ENCODE measurements at regions not wholly inside any gene's neighbourhood (a gene's known extent, or its start where the extent isn't known, plus 50 kb on each side); places are given as distances from the start of the nearest gene placed in this dataset.
A peak's percentile ranks its signal among the peaks of the same experiment; 100 is the strongest.
"Not testable (repeated sequence)": the region's sequence is repeated elsewhere in the genome, so short reads cannot be mapped to it uniquely, and the experiment has no call there.

GRCh38 chr9:117649126-117649525 lies 55.1 kb upstream of the TLR4 start:
- DNase-seq = no peak

- DNase-seq = no peak
Observed at GRCh38 chr9:117644932-117645636, 59.1 kb upstream of the TLR4 start.

- peak; percentile 35 to 67 for DNase-seq
Observed at GRCh38 chr9:117644133-117644931, 59.9 kb upstream of the TLR4 start.

GRCh38 chr9:117643288-117643654 lies 60.9 kb upstream of the TLR4 start:
- DNase-seq = no peak

GRCh38 chr9:117642571-117643287 lies 61.5 kb upstream of the TLR4 start:
- DNase-seq = not testable (repeated sequence)

GRCh38 chr9:117636681-117637080 lies 67.5 kb upstream of the TLR4 start:
- no peak for DNase-seq

GRCh38 chr9:117625154-117625553 lies 79.0 kb upstream of the TLR4 start:
- no peak for DNase-seq

- DNase-seq = no peak
Observed at GRCh38 chr9:117624106-117624505, 80.1 kb upstream of the TLR4 start.

- DNase-seq = no peak
Observed at GRCh38 chr9:117622347-117622746, 81.9 kb upstream of the TLR4 start.

- DNase-seq = peak; percentile 37 to 41
Observed at GRCh38 chr9:117616431-117616831, 87.8 kb upstream of the TLR4 start.

GRCh38 chr9:117612317-117612716 lies 91.9 kb upstream of the TLR4 start:
- no peak for DNase-seq

GRCh38 chr9:117597977-117598376 lies 106.2 kb upstream of the TLR4 start:
- DNase-seq = no peak

GRCh38 chr9:117596678-117597077 lies 107.5 kb upstream of the TLR4 start:
- DNase-seq = no peak

- no peak for DNase-seq
Observed at GRCh38 chr9:117595650-117596049, 108.6 kb upstream of the TLR4 start.

- no peak for DNase-seq
Observed at GRCh38 chr9:117587263-117587662, 116.9 kb upstream of the TLR4 start.

GRCh38 chr9:117574099-117574498 lies 130.1 kb upstream of the TLR4 start:
- no peak for DNase-seq

GRCh38 chr9:117564839-117565238 lies 139.4 kb upstream of the TLR4 start:
- DNase-seq = no peak

GRCh38 chr9:117561761-117562160 lies 142.4 kb upstream of the TLR4 start:
- DNase-seq = no peak

- no peak for DNase-seq
Observed at GRCh38 chr9:117555964-117556629, 141.2 kb upstream of the ASTN2 start.

GRCh38 chr9:117552811-117553210 lies 138.0 kb upstream of the ASTN2 start:
- no peak for DNase-seq

GRCh38 chr9:117551171-117551570 lies 136.3 kb upstream of the ASTN2 start:
- DNase-seq = no peak

GRCh38 chr9:117549444-117549843 lies 134.6 kb upstream of the ASTN2 start:
- no peak for DNase-seq

GRCh38 chr9:117548556-117548955 lies 133.7 kb upstream of the ASTN2 start:
- no peak for DNase-seq
